T-cell (primary cell): ENCODE measurements at regions not wholly inside any gene's neighbourhood (a gene's known extent, or its start where the extent isn't known, plus 50 kb on each side); places are given as distances from the start of the nearest gene placed in this dataset.

Experiments
- ATAC-seq, 4 experiments: fragments of 200-7000 bp in 3 of 4; fragments of 150-1000 bp in 1 of 4; cut with Tn5 transposase; replicated peaks in 1 of 4; 1 replicate in 3 of 4; 2 replicates in 1 of 4; pipeline ENCODE4 v1.10.0; 2021; ENCODE audit warnings: moderate library complexity in 3 of 4, mild to moderate bottlenecking in 2 of 4, moderate number of reproducible peaks in 1 of 4
- CTCF ChIA-PET, 2 donors: fragments of 300-600 bp; sonication (Branson Sonifier 250); formaldehyde crosslinking; loops; one replicate each; lab custom pipeline; 2022; ENCODE audit warnings: antibody characterized with exemption in 2 of 2; lab: Charles Lee
- POLR2A ChIA-PET, 2 donors: fragments of 300-600 bp; sonication (Branson Sonifier 250); formaldehyde crosslinking; loops; one replicate each; lab custom pipeline; 2022; ENCODE audit warnings: antibody characterized with exemption in 2 of 2; lab: Charles Lee
- DNase-seq, 35 experiments: peaks; one replicate each; pipeline versions ENCODE4 v3.0.0 to v3.0.0-alpha.2; 2013 to 2023
- H3K27ac ChIP-seq: one replicate; pipeline ENCODE4 v1.5.1; 2013; ENCODE audit warnings: low read length
- H3K27me3 ChIP-seq, 2 experiments: replicated peaks in 1 of 2; 1 replicate in 1 of 2; 2 replicates in 1 of 2; pipeline versions ENCODE4 v1.6.1 to v1.7.0; 2013; ENCODE audit warnings: low read length in 1 of 2, mixed read lengths in 1 of 2; ENCODE audit not compliant: control insufficient read depth in 2 of 2, insufficient read depth in 2 of 2; ENCODE audit errors: extremely low read depth in 1 of 2
- H3K36me3 ChIP-seq, 2 donors: 1 replicate in 1 of 2; 2 replicates in 1 of 2; pipeline versions ENCODE4 v1.6.1 to v1.7.0; 2013; ENCODE audit warnings: low read length in 1 of 2; ENCODE audit not compliant: control insufficient read depth in 2 of 2, insufficient read depth in 1 of 2; ENCODE audit errors: extremely low read depth in 1 of 2
- H3K4me1 ChIP-seq, 2 experiments: 1 replicate in 1 of 2; 2 replicates in 1 of 2; pipeline versions ENCODE4 v1.6.1 to v1.7.0; 2013; ENCODE audit warnings: low read length in 2 of 2, mixed read lengths in 1 of 2; ENCODE audit not compliant: insufficient read depth in 2 of 2, control insufficient read depth in 1 of 2; ENCODE audit errors: extremely low read depth in 1 of 2
- H3K4me3 ChIP-seq, 2 donors: 1 replicate in 1 of 2; 2 replicates in 1 of 2; pipeline versions ENCODE4 v1.5.1 to v1.7.0; 2013; ENCODE audit warnings: mild to moderate bottlenecking in 2 of 2, low read length in 1 of 2, moderate library complexity in 1 of 2; ENCODE audit not compliant: control insufficient read depth in 1 of 2; ENCODE audit errors: extremely low read depth in 1 of 2
- H3K9me3 ChIP-seq: 2 replicates; pipeline ENCODE4 v1.7.0; 2013
- H3K27ac Mint-ChIP-seq, 2 donors: one replicate each; pipeline ENCODE4 v1.8.0; 2020 to 2021; ENCODE audit warnings: mild to moderate bottlenecking in 2 of 2, mixed read lengths in 2 of 2
- H3K27me3 Mint-ChIP-seq, 2 donors: one replicate each; pipeline ENCODE4 v1.8.0; 2021 to 2022; ENCODE audit warnings: mixed read lengths in 2 of 2
- H3K36me3 Mint-ChIP-seq: one replicate; pipeline ENCODE4 v1.8.0; 2021; ENCODE audit warnings: mixed read lengths
- H3K4me1 Mint-ChIP-seq, 3 donors: one replicate each; pipeline ENCODE4 v1.8.0; 2020 to 2022; ENCODE audit warnings: mixed read lengths in 3 of 3, mild to moderate bottlenecking in 1 of 3
- H3K4me3 Mint-ChIP-seq, 3 donors: one replicate each; pipeline ENCODE4 v1.8.0; 2020 to 2022; ENCODE audit warnings: mild to moderate bottlenecking in 3 of 3, mixed read lengths in 3 of 3, moderate library complexity in 3 of 3
- H3K9me3 Mint-ChIP-seq, 3 donors: one replicate each; pipeline ENCODE4 v1.8.0; 2020 to 2022; ENCODE audit warnings: mixed read lengths in 3 of 3
- WGBS: methylation state at CpG from one replicate; pipeline ENCODE4 v1.1.5; 2013; ENCODE audit warnings: missing lambda C conversion rate; ENCODE audit not compliant: insufficient coverage; 5-methylcytosine and 5-hydroxymethylcytosine counted together

- no peaks in the 10 kb centered on the region for H3K9me3 ChIP-seq
- no peaks in the 10 kb centered on the region for H3K27me3 ChIP-seq
- H3K4me1 ChIP-seq, result no peaks in the 10 kb centered on the region
- 42% methylated on average over 3 of the region's 3 CpGs for WGBS
- no peak overlapping the region for H3K4me3 ChIP-seq
- H3K4me1 Mint-ChIP-seq, result no peaks in the 10 kb centered on the region
- H3K27me3 Mint-ChIP-seq, result no peaks in the 10 kb centered on the region
- no peak overlapping the region for H3K4me3 Mint-ChIP-seq
- H3K27ac Mint-ChIP-seq, result no peak overlapping the region
- ChIA-PET CTCF (no interaction called here), POLR2A (no interaction called here)
- H3K36me3 ChIP-seq, result no peaks in the 10 kb centered on the region
- no peaks in the 10 kb centered on the region for H3K36me3 Mint-ChIP-seq
- H3K27ac ChIP-seq, result no peak overlapping the region
- ATAC-seq, result no peak
- H3K9me3 Mint-ChIP-seq, result peaks cover 7 to 32% (median 10%) of the 10 kb centered on the region in 3 donors
- no peak for DNase-seq
Observed at GRCh38 chr1:95879498-95880050, 645.6 kb downstream of the RWDD3 start.

- H3K4me3 Mint-ChIP-seq, result no peak overlapping the region
- Histone ChIP-seq H3K36me3 (no peaks in the 10 kb centered on the region), H3K27ac (no peak overlapping the region), H3K27me3 (no peaks in the 10 kb centered on the region), H3K4me3 (no peak overlapping the region), H3K9me3 (no peaks in the 10 kb centered on the region), H3K4me1 (no peaks in the 10 kb centered on the region)
- peaks cover 10 to 20% (median 13%) of the 10 kb centered on the region in 3 donors for H3K9me3 Mint-ChIP-seq
- H3K36me3 Mint-ChIP-seq, result no peaks in the 10 kb centered on the region
- no peaks in the 10 kb centered on the region for H3K4me1 Mint-ChIP-seq
- WGBS, result 68% methylated on average over 5 of the region's 5 CpGs
- H3K27ac Mint-ChIP-seq, result no peak overlapping the region
- POLR2A ChIA-PET, result no interaction called here
- H3K27me3 Mint-ChIP-seq, result no peaks in the 10 kb centered on the region
- no peak for DNase-seq
- CTCF ChIA-PET, result no interaction called here
- ATAC-seq, result no peak
Observed at GRCh38 chr1:95888941-95889390, 655.0 kb downstream of the RWDD3 start.

- H3K27ac Mint-ChIP-seq, result no peak overlapping the region
- H3K36me3 Mint-ChIP-seq, result no peaks in the 10 kb centered on the region
- H3K4me1 ChIP-seq, result no peaks in the 10 kb centered on the region
Observed at GRCh38 chr1:95889400-95889799, 655.4 kb downstream of the RWDD3 start.

GRCh38 chr1:95893921-95894320 is 659.9 kb downstream of the RWDD3 start:
- WGBS, result 100% methylated on average over 2 of the region's 2 CpGs

More at GRCh38 chr1:95889400-95889799, 655.4 kb downstream of the RWDD3 start:
- DNase-seq (no peak), ATAC-seq (no peak)
- H3K9me3 Mint-ChIP-seq, result peaks cover 10 to 17% (median 13%) of the 10 kb centered on the region in 3 donors
- ChIA-PET POLR2A (no interaction called here), CTCF (no interaction called here)
- no CpG with 5 or more reads among the region's 3 CpGs for WGBS
- Histone ChIP-seq H3K4me3 (no peak overlapping the region), H3K9me3 (no peaks in the 10 kb centered on the region), H3K36me3 (no peaks in the 10 kb centered on the region), H3K27me3 (no peaks in the 10 kb centered on the region), H3K27ac (no peak overlapping the region)
- H3K4me3 Mint-ChIP-seq, result no peak overlapping the region
- H3K4me1 Mint-ChIP-seq, result no peaks in the 10 kb centered on the region
- H3K27me3 Mint-ChIP-seq, result no peaks in the 10 kb centered on the region

GRCh38 chr1:95903060-95903459 is 669.0 kb downstream of the RWDD3 start:
- no peaks in the 10 kb centered on the region for H3K27me3 Mint-ChIP-seq
- no peaks in the 10 kb centered on the region for H3K36me3 Mint-ChIP-seq
- ATAC-seq (no peak), DNase-seq (no peak)
- ChIA-PET CTCF (no interaction called here), POLR2A (no interaction called here)
- Histone ChIP-seq H3K4me1 (no peaks in the 10 kb centered on the region), H3K9me3 (no peaks in the 10 kb centered on the region), H3K27me3 (no peaks in the 10 kb centered on the region), H3K36me3 (no peaks in the 10 kb centered on the region), H3K27ac (no peak overlapping the region), H3K4me3 (no peak overlapping the region)
- WGBS, result 100% methylated on average over 1 of the region's 2 CpGs
- H3K4me1 Mint-ChIP-seq, result no peaks in the 10 kb centered on the region
- no peak overlapping the region for H3K4me3 Mint-ChIP-seq
- peaks cover 7 to 19% (median 9%) of the 10 kb centered on the region in 3 donors for H3K9me3 Mint-ChIP-seq
- no peak overlapping the region for H3K27ac Mint-ChIP-seq

More at GRCh38 chr1:95893921-95894320, 659.9 kb downstream of the RWDD3 start:
- no peaks in the 10 kb centered on the region for H3K27me3 ChIP-seq
- no peak for ATAC-seq
- no peak for DNase-seq
- H3K36me3 Mint-ChIP-seq, result no peaks in the 10 kb centered on the region
- peaks cover 12 to 16% (median 12%) of the 10 kb centered on the region in 3 donors for H3K9me3 Mint-ChIP-seq
- H3K4me1 Mint-ChIP-seq, result no peaks in the 10 kb centered on the region
- no peaks in the 10 kb centered on the region for H3K4me1 ChIP-seq
- H3K4me3 ChIP-seq, result no peak overlapping the region
- ChIA-PET CTCF (no interaction called here), POLR2A (no interaction called here)
- no peaks in the 10 kb centered on the region for H3K9me3 ChIP-seq
- H3K27ac ChIP-seq, result no peak overlapping the region
- H3K27me3 Mint-ChIP-seq, result no peaks in the 10 kb centered on the region
- H3K36me3 ChIP-seq, result no peaks in the 10 kb centered on the region
- H3K4me3 Mint-ChIP-seq, result no peak overlapping the region
- H3K27ac Mint-ChIP-seq, result no peak overlapping the region

GRCh38 chr1:95905818-95906395 is 671.9 kb downstream of the RWDD3 start:
- DNase-seq, result no peak
- Histone ChIP-seq H3K4me3 (no peak overlapping the region), H3K4me1 (no peaks in the 10 kb centered on the region), H3K9me3 (no peaks in the 10 kb centered on the region), H3K27ac (no peak overlapping the region), H3K36me3 (no peaks in the 10 kb centered on the region), H3K27me3 (no peaks in the 10 kb centered on the region)
- H3K4me1 Mint-ChIP-seq, result no peaks in the 10 kb centered on the region
- H3K9me3 Mint-ChIP-seq, result peaks cover 11 to 15% (median 13%) of the 10 kb centered on the region in 3 donors
- POLR2A ChIA-PET, result no interaction called here
- CTCF ChIA-PET, result no interaction called here
- no peaks in the 10 kb centered on the region for H3K36me3 Mint-ChIP-seq
- no peaks in the 10 kb centered on the region for H3K27me3 Mint-ChIP-seq
- no peak overlapping the region for H3K27ac Mint-ChIP-seq
- no peak overlapping the region for H3K4me3 Mint-ChIP-seq
- ATAC-seq, result no peak
- no CpG with 5 or more reads among the region's 1 CpG for WGBS
